BJ (cell line): ENCODE measurements at regions not wholly inside any gene's neighbourhood (a gene's known extent, or its start where the extent isn't known, plus 50 kb on each side); places are given as distances from the start of the nearest gene placed in this dataset.

Experiments
- CTCF ChIA-PET: fragments of 350-600 bp; formaldehyde crosslinking; extraction: SDS; loops from one replicate; lab custom pipeline; 2021; ENCODE audit warnings: antibody characterized with exemption, inconsistent platforms; lab: Yijun Ruan, JAX
- POLR2A ChIA-PET: fragments of 300-600 bp; sonication (Branson Sonifier 250); formaldehyde crosslinking; extraction: SDS; loops from one replicate; lab custom pipeline; 2021; ENCODE audit warnings: antibody characterized with exemption; lab: Charles Lee
- DNase-seq: peaks from one replicate; pipeline ENCODE4 v3.0.0-alpha.2; 2011; ENCODE audit warnings: low read depth
- H3K27me3 ChIP-seq: 2 replicates; pipeline ENCODE4 v1.6.0; 2011; ENCODE audit warnings: low read length; ENCODE audit not compliant: control insufficient read depth, insufficient read depth
- H3K36me3 ChIP-seq: 2 replicates; pipeline ENCODE4 v1.5.1; 2011; ENCODE audit warnings: low read length; ENCODE audit not compliant: control insufficient read depth, insufficient read depth
- H3K4me3 ChIP-seq: 2 replicates; pipeline ENCODE4 v1.5.1; 2011; ENCODE audit warnings: low read depth, mild to moderate bottlenecking, control low read depth, low read length
- TF ChIP-seq, protein P1 (sequence below): IDR thresholded peaks from 2 replicates; pipeline ENCODE4 v1.5.1; 2011; ENCODE audit warnings: low read depth, mild to moderate bottlenecking, control low read depth, inconsistent platforms, low read length, moderate library complexity; ENCODE audit not compliant: insufficient read depth

DNA sequence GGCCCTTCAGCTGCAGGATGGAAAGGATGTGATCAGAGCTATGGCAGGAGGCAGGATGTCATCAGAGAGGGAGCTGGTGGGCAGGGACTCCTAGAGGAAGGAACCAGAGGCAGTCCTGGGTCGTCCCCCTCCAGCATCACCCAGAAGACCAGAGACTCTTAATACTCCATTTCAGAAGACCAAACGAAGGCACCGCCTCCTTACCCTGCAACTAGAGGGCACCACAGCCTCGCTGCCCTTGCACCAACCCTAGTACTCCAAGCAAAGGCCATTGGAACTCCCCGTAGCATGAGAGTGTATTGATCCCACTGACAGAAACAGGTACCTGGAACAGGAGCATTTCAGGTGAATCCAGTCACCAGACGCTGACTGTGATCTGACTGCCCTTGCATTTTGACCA, 598.1 kb downstream of the NPHP4 start:
- DNase-seq = no peak
- CTCF ChIA-PET = no interaction called here
- Histone ChIP-seq H3K4me3 (no peak overlapping the region), H3K27me3 (no peaks in the 10 kb centered on the region), H3K36me3 (no peaks in the 10 kb centered on the region)
- POLR2A ChIA-PET = no interaction called here
- TF ChIP-seq, protein P1, sequence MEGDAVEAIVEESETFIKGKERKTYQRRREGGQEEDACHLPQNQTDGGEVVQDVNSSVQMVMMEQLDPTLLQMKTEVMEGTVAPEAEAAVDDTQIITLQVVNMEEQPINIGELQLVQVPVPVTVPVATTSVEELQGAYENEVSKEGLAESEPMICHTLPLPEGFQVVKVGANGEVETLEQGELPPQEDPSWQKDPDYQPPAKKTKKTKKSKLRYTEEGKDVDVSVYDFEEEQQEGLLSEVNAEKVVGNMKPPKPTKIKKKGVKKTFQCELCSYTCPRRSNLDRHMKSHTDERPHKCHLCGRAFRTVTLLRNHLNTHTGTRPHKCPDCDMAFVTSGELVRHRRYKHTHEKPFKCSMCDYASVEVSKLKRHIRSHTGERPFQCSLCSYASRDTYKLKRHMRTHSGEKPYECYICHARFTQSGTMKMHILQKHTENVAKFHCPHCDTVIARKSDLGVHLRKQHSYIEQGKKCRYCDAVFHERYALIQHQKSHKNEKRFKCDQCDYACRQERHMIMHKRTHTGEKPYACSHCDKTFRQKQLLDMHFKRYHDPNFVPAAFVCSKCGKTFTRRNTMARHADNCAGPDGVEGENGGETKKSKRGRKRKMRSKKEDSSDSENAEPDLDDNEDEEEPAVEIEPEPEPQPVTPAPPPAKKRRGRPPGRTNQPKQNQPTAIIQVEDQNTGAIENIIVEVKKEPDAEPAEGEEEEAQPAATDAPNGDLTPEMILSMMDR = no peak

DNA sequence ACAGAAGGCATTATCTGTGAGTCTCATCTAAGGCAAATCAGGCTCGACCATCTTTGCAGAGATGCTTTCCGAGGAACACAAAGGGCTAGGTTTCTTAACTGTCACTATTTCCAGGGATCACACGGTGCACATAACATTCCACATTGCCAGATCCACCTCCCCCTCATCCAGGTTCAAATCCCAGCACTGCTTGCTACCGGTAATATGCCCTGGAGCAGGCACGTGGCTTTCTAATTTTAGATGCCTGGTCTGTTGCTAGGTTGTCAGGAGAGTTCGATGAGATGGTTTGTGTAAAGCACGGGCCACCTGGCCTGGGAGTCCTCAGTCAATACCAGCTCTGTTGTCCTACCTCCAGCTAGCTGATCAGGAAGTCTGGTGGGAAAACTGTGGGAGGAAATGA, 598.6 kb downstream of the NPHP4 start:
- POLR2A ChIA-PET = no interaction called here
- TF ChIP-seq, protein P1 = no peak
- DNase-seq = no peak
- Histone ChIP-seq H3K27me3 (no peaks in the 10 kb centered on the region), H3K36me3 (no peaks in the 10 kb centered on the region), H3K4me3 (no peak overlapping the region)
- CTCF ChIA-PET = no interaction called here

DNA sequence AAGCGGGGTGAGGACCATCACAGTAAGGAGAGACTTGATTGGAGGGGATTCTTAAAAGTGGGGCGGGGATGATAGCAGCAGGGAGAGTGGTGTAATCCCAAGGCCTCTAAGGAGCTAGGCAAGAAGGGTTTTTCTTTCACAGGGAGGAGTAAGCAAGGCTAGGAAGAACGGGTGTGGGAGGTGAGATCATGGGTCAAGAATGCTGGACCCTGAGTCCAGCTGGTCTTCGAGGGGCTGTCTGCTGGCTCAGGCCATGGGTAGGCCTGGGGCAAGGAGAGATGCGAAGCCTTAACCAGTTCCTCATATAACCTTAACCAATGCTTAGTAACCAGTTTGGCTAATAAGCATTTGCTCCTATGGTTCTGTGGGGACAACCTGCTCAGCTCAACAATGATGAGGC, 599.1 kb downstream of the NPHP4 start:
- no peak for DNase-seq
- CTCF ChIA-PET = no interaction called here
- TF ChIP-seq, protein P1 = no peak
- Histone ChIP-seq H3K36me3 (no peaks in the 10 kb centered on the region), H3K27me3 (no peaks in the 10 kb centered on the region), H3K4me3 (no peak overlapping the region)
- POLR2A ChIA-PET = no interaction called here

DNA sequence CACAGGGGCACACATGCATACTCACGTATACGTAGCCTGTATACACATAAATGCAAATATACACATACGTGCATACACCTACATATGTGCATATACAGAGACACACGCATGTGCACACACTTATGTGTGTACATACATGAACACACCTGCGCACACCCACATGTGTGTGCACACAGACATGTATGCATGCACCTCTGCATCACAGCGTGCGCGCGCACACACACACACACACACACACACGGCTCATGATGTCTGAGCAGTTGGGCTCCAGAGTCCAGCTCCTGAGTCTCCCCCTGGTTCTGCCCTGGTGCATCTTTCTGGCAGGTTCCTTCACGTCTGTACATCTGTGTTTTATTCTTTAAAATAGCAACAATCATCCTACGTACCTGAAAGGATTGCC, 600.5 kb downstream of the NPHP4 start:
- ChIA-PET CTCF (no interaction called here), POLR2A (no interaction called here)
- DNase-seq = no peak
- TF ChIP-seq, protein P1 = no peak
- no peaks in the 10 kb centered on the region for H3K27me3 ChIP-seq
- H3K36me3 ChIP-seq = no peaks in the 10 kb centered on the region
- H3K4me3 ChIP-seq = no peak overlapping the region

DNA sequence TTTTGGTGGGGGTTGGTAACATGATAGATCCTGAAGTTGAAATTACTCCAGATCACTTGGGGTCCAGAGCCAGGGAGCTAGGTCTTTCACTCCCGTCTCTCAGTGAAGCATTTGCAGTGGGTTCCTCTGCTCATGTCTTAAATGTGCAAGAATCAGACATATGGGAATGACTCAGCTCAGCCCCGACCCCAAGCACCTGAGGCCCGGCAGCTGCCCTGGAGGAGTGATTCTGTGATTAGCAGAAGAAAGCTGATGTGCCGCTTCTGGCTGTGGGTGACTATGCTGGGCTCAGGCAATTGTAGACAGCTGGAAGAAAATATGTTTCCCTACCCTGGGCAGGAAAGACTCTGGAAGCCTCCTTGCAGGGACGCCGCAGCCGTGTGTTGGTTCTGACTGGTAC, 601.7 kb downstream of the NPHP4 start:
- no peaks in the 10 kb centered on the region for H3K36me3 ChIP-seq
- DNase-seq = no peak
- no peak overlapping the region for H3K4me3 ChIP-seq
- POLR2A ChIA-PET = no interaction called here
- TF ChIP-seq, protein P1 = no peak
- CTCF ChIA-PET = interaction anchor here (0.6 kb wide), 1 partner anchor 9 kb away, joined by 3 read pairs; no protein-coding TSS in a partner anchor
- H3K27me3 ChIP-seq = no peaks in the 10 kb centered on the region
